ENCODE measurements at regions not wholly inside any gene's neighbourhood (a gene's known extent, or its start where the extent isn't known, plus 50 kb on each side); places are given as distances from the start of the nearest gene placed in this dataset.

DNA sequence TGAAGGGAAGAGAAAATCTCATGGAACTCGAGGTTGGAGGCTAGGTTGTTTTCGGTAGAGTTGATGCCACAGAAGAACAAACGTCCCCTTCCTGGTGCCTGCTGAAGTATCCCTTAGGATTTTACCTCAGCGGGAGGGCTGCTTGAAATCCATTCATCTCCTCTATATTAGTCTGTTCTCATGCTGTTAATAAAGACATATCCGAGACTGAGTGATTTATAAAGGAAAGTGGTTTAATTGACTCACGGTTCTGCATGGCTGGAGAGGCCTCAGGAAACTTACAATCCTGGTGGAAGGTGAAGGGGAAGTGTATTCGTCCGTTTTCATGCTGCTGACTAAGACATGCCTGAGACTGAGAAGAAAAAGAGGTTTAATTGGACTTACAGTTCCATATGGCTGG lies 413.5 kb downstream of the NPHP4 start:
- intact Hi-C loops (cut with DNase I; ENCODE audit: low total_unique reads): no loop called here
- no peak overlapping the region for H3K4me3 ChIP-seq
- DNase-seq: peak in 1 of 2 donors; percentile 8
- no peaks in the 10 kb centered on the region for H3K36me3 ChIP-seq
- H3K27ac ChIP-seq: no peak overlapping the region
- TF ChIP-seq, protein P1, sequence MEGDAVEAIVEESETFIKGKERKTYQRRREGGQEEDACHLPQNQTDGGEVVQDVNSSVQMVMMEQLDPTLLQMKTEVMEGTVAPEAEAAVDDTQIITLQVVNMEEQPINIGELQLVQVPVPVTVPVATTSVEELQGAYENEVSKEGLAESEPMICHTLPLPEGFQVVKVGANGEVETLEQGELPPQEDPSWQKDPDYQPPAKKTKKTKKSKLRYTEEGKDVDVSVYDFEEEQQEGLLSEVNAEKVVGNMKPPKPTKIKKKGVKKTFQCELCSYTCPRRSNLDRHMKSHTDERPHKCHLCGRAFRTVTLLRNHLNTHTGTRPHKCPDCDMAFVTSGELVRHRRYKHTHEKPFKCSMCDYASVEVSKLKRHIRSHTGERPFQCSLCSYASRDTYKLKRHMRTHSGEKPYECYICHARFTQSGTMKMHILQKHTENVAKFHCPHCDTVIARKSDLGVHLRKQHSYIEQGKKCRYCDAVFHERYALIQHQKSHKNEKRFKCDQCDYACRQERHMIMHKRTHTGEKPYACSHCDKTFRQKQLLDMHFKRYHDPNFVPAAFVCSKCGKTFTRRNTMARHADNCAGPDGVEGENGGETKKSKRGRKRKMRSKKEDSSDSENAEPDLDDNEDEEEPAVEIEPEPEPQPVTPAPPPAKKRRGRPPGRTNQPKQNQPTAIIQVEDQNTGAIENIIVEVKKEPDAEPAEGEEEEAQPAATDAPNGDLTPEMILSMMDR (IDR thresholded peaks at IDR 0.05): no peak
- TF ChIP-seq EP300 (IDR thresholded peaks at IDR 0.05) (no peak), POLR2A (IDR thresholded peaks at IDR 0.05) (no peak), POLR2AphosphoS5 (IDR thresholded peaks at IDR 0.05) (no peak)
- no peaks in the 10 kb centered on the region for H3K9me3 ChIP-seq
- H3K4me1 ChIP-seq: no peaks in the 10 kb centered on the region
- H3K27me3 ChIP-seq: peaks cover 0 to 3% (median 0%) of the 10 kb centered on the region in 3 donors
- 72 to 81% (median 80%) methylated on average over 8 of the region's 8 CpGs for WGBS, 5 donors

DNA sequence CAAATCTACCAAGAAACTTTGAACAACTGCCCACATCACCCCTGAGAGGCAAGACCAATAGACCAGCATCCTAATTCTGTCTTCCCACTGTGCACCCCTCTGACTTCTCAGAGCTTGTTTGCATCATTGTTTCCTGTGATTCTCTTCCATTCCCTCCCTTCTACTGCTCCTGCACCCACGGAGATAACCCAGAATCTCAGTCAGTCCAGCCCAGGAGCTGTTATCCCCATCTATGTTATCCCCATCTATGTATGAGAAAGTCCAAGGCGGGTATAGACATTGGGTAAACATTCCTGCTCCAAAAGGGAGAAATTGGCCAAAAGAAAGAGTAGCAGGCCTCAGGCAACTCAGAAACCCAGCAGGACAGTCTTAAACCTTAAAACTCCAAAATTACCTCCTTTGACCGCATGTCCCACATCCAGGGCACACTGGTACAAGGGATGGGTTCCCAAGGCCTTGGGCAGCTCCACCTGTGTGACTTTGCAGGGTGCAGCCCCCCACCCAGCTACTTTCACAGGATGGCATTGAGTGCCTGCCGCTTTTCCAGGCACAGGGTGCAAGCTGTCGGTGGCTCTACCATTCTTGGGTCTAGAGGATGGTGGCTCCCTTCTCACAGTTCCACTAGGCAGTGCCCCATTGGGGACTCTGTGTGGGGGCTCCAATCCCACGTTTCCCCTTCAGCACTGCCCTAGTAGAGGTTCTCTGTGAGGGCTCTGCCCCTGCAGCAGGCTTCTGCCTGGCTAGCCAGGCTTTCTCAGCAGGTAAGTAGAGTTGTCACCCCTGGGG lies 414.8 kb downstream of the NPHP4 start:
- 51 to 65% (median 60%) methylated on average over 3 to 6 of the region's 6 CpGs for WGBS, 5 donors
- H3K9me3 ChIP-seq: no peaks in the 10 kb centered on the region
- peaks cover 0 to 9% (median 0%) of the 10 kb centered on the region in 3 donors for H3K27me3 ChIP-seq
- no peaks in the 10 kb centered on the region for H3K36me3 ChIP-seq
- DNase-seq: peak in 1 of 2 donors; percentile 17
- intact Hi-C loops (cut with DNase I; ENCODE audit: low total_unique reads): no loop called here
- TF ChIP-seq POLR2AphosphoS5 (IDR thresholded peaks at IDR 0.05): no peak
- TF ChIP-seq EP300 (IDR thresholded peaks at IDR 0.05): no peak
- TF ChIP-seq, protein P1 (IDR thresholded peaks at IDR 0.05): no peak
- TF ChIP-seq POLR2A (IDR thresholded peaks at IDR 0.05): no peak
- no peaks in the 10 kb centered on the region for H3K4me1 ChIP-seq
- H3K4me3 ChIP-seq: no peak overlapping the region
- no peak overlapping the region for H3K27ac ChIP-seq

DNA sequence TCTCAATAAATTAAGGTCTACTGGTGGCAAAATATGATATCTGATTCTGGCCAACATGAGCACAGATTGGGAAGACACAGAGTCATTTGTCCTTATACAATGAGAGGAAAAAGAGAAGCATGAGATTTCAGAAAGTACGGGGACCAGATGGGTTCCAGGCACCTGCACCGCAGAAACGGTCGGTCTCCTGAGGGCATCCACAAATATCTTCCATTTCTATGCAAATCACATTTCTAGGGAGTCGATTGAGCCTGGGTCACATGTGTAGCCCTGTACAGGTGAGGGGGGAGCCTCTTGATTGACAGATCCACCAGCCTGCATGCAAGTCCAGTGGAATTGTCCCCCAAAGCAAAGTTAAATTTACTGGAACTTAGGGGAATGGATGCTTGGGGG lies 415.6 kb downstream of the NPHP4 start:
- Histone ChIP-seq H3K27ac (no peak overlapping the region), H3K4me3 (no peak overlapping the region), H3K27me3 (peaks cover 0 to 9% (median 0%) of the 10 kb centered on the region in 3 donors), H3K36me3 (no peaks in the 10 kb centered on the region), H3K9me3 (peaks cover 0 to 3% (median 0%) of the 10 kb centered on the region in 4 donors), H3K4me1 (no peaks in the 10 kb centered on the region)
- peak in 1 of 2 donors; percentile 14 for DNase-seq
- WGBS, 5 donors: 82 to 86% (median 83%) methylated on average over 5 of the region's 5 CpGs
- TF ChIP-seq POLR2AphosphoS5 (IDR thresholded peaks at IDR 0.05): no peak
- intact Hi-C loops (cut with DNase I; ENCODE audit: low total_unique reads): no loop called here

DNA sequence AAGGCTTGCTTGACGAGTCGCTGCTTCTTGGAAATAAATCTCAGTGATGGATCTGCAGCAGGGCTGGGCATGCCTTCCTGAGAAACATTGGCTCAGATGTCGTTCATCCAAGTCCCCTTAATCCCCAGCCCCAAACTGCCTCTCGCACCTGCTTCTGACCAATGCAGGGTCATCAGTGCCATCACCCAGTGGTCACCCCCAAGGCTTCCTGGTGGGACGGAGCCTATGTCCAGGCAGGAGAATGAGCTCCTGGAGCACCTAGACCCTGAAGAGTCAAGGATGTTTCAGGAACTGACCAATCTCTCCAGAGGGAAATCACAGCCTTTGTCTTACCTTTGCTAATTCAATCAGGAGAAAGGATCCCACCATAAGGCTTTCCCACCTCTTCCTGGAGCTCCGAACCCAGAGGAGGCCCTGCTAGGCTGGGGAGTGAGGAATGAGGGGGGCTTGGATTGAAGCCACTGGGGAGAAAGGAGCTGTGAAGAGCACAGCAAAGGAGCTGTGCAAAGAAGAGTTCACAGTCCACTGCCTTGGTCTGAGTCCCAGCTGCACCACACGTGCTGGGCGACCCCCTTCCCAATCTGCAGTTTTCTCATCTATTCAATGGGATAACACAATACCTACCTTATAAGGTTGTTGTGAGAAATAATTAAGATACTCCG lies 416.1 kb downstream of the NPHP4 start:
- WGBS, 5 donors: 61 to 69% (median 66%) methylated on average over 9 of the region's 9 CpGs
- H3K27ac ChIP-seq: no peak overlapping the region
- H3K4me1 ChIP-seq: no peaks in the 10 kb centered on the region
- H3K4me3 ChIP-seq: no peak overlapping the region
- peaks cover 0 to 9% (median 0%) of the 10 kb centered on the region in 3 donors for H3K27me3 ChIP-seq
- H3K36me3 ChIP-seq: no peaks in the 10 kb centered on the region
- TF ChIP-seq, protein P1 (IDR thresholded peaks at IDR 0.05): no peak
- no peak for TF ChIP-seq POLR2A (IDR thresholded peaks at IDR 0.05)
- no peak for TF ChIP-seq EP300 (IDR thresholded peaks at IDR 0.05)
- no peak for TF ChIP-seq POLR2AphosphoS5 (IDR thresholded peaks at IDR 0.05)
- H3K9me3 ChIP-seq: peaks cover 0 to 6% (median 0%) of the 10 kb centered on the region in 4 donors
- intact Hi-C loops (cut with DNase I; ENCODE audit: low total_unique reads): no loop called here
- peak in 1 of 2 donors; percentile 17 for DNase-seq
